HFF-Myc (cell line): ENCODE measurements at regions not wholly inside any gene's neighbourhood (a gene's known extent, or its start where the extent isn't known, plus 50 kb on each side); places are given as distances from the start of the nearest gene placed in this dataset.

Experiments used
- DNase-seq: peaks from one replicate; pipeline ENCODE4 v3.0.0-alpha.2; 2011; ENCODE audit warnings: low read depth; ENCODE audit errors: extremely low read depth
- H3K4me3 ChIP-seq: replicated peaks from 2 replicates; pipeline ENCODE4 v1.5.1; 2011; ENCODE audit warnings: low read depth, mild to moderate bottlenecking, control low read depth, low read length
- TF ChIP-seq, protein P1 (sequence below): IDR thresholded peaks from 2 replicates; pipeline ENCODE4 v1.5.1; 2012; ENCODE audit warnings: mild to moderate bottlenecking, low read depth, low read length, control low read depth; ENCODE audit errors: missing control alignments

DNA sequence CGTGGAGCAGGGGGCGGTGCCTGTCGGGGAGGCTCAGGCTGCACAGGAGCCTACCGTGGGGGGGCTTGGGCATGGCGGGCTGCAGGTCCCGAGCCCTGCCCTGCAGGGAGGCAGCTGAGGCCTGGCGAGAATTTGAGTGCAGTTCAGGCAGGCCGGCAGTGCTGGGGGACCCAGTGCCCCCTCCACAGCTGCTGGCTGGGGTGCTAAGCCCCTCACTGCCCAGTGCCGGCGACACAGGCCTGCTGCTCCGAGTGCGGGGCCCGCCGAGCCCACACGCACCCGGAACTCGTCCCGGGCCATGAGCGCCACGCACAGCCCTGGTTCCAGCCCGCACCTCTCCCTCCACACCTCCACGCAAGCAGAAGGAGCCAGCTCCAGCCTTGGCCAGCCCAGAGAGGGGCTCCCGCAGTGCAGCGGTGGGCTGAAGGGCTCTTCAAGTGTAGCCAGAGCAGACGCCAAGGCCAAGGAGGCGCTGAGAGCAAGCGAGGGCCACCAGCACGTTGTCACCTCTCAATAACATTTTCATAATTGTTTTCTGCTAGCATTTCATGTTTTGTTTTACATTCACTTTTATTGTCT, 1378.9 kb upstream of the CELF4 start:
- DNase-seq: no peak
- no peak overlapping the region for H3K4me3 ChIP-seq
- TF ChIP-seq, protein P1, sequence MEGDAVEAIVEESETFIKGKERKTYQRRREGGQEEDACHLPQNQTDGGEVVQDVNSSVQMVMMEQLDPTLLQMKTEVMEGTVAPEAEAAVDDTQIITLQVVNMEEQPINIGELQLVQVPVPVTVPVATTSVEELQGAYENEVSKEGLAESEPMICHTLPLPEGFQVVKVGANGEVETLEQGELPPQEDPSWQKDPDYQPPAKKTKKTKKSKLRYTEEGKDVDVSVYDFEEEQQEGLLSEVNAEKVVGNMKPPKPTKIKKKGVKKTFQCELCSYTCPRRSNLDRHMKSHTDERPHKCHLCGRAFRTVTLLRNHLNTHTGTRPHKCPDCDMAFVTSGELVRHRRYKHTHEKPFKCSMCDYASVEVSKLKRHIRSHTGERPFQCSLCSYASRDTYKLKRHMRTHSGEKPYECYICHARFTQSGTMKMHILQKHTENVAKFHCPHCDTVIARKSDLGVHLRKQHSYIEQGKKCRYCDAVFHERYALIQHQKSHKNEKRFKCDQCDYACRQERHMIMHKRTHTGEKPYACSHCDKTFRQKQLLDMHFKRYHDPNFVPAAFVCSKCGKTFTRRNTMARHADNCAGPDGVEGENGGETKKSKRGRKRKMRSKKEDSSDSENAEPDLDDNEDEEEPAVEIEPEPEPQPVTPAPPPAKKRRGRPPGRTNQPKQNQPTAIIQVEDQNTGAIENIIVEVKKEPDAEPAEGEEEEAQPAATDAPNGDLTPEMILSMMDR: no peak

DNA sequence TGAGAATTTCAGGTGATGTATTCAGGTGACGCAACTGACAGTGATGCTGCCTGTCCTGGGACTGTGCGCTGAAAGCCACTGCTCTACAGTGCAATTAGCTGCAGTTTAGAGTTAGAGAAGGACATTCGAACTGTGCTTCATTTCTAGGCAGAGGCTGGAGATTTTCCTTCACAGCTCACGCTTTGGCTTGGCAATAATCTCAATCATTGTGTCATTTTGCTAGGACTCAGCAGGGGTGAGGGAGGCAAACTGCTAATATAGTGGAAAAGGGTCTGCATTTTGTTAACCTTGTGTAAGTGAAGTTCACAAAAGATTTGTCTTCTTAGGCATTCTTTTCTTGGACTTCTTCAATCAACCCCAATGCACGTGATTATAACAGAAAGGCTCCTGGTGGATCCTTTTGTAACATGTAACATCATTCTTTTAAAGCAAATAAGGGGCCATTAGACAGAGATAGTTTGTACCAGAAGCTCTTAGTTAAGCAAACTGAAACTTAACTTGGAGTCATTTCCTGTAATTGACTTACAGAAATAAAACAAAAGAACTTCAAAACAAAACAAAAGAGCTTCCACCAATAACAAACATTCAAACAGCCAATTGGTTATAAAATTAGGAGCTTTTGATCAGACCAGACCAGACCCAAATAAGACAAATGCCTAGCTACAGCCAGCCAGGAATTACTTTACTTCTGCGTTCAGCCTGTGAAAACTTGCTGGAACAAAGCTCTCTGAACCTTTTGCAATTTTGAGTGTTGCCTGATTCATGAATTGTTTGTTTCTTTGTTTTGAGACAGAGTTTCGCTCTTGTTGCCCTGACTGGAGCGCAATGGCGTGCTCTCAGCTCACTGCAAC, 1376.3 kb upstream of the CELF4 start:
- no peak overlapping the region for H3K4me3 ChIP-seq
- TF ChIP-seq, protein P1: no peak
- no peak for DNase-seq

DNA sequence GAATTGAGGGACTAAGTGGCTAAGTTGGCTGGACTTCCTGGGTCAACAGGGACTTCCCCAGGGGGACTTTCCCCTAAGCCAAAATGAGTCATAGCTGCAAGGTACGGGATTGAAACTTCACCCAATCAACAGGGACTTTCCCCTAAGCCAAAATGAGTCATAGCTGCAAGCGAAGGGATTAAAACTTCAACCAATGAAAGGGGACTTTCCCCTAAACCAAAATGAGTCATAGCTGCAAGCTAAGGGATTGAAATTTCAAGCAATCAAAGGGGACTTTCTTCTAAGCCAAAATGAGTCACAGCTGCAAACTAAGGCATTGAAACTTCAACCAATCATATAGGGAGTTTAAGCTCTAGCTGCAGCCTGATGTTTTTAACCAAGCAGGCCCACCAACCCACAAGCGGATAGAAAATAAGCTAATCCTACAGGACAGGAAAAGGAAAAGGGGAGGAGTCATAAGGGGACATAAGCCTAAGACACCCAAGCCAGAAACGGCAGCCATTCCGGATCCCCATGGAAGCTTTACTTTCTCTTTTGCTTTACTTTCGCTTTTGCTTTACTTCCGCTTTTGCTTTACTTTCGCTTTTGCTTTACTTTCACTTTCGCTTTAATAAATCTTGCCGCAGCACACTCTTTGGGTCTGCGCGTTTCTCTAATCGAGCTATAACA, 1375.4 kb upstream of the CELF4 start:
- DNase-seq: no peak
- TF ChIP-seq, protein P1: no peak
- H3K4me3 ChIP-seq: no peak overlapping the region

DNA sequence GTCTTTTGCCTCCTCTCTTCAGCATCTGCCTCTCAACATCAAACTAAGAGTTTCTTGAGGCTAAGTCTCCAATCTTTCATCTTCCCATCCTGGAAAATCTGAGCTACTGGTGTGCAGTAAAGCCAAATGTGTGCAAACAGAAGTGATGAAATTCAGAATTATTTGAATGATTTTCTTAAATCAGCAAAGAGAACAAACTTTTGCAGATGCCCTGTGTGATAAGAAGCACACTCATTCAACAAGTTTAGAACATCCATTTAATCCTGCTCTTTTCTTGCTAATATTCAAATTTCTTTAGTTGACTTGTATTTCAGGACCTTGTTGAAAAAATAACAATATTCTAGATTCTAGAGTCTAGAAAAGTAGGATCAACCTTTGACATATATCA, 1374.9 kb upstream of the CELF4 start:
- no peak overlapping the region for H3K4me3 ChIP-seq
- TF ChIP-seq, protein P1: no peak
- no peak for DNase-seq

DNA sequence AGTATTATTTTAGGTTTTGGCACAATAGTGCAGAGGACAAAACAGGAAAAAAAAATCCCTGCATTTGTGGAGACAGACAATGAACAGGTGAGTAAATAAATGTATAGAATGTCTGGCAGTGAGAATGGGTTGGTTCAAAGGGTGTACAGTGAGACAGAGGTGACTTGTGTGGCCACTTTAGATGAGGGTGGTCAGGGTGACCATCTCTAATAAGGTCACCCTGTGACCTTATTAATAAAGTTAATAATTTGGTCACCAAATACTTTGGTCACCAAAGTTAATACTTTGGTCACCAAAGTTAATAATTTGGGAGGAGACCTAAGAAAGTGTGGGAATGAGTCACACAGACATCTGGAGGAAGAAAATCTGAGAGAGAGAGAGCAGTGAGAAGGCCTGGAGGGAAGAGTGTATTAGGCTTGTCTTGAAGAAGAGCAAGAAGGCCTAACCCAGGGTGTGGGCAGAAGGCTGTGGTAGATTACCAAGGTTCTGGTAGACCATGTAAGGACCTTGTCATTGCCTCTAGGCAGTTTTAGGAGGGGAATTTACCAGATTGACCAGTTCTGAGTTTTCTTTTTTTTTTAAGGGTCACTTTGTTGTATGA, 1368.4 kb upstream of the CELF4 start:
- TF ChIP-seq, protein P1: no peak
- no peak overlapping the region for H3K4me3 ChIP-seq
- no peak for DNase-seq

DNA sequence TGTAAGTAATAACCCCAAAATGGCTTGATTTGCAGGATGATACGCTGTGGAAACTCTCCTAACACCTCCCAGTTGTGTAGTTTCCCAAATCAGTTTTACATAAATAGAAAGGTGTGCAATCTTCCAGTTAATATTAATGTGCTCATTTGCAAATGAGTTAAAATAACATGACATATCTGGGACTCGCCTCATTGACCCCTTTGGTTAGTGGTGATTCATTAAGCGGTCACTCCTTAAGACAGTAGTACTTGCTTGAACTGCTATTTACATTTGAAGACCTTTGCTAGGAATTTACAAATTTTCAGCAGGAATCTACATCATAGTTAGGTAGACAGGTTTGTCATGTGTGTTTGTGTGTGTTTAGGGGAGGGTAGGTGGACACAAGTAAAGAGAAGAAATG, 1367.7 kb upstream of the CELF4 start:
- H3K4me3 ChIP-seq: no peak overlapping the region
- DNase-seq: no peak
- TF ChIP-seq, protein P1: no peak
